GM12878 (cell line): ENCODE measurements at regions not wholly inside any gene's neighbourhood (a gene's known extent, or its start where the extent isn't known, plus 50 kb on each side); places are given as distances from the start of the nearest gene placed in this dataset.

Source experiments
- ATAC-seq: fragments of 200-7000 bp; cut with Tn5 transposase; 3 replicates; pipeline ENCODE4 v1.9.1; 2020; ENCODE audit warnings: mild to moderate bottlenecking, moderate library complexity
- BruUV-seq: library from RNA; stranded (reverse); fragments of 400-500 nt; replicated peaks from 2 replicates; lab custom pipeline; 2021; lab: Mats Ljungman, UMichigan
- CTCF ChIA-PET: fragments of 300-600 bp; sonication (Branson Sonifier 250); formaldehyde crosslinking; extraction: SDS; loops from one replicate; lab custom pipeline; 2021; ENCODE audit warnings: inconsistent platforms; lab: Yijun Ruan, JAX
- POLR2A ChIA-PET: fragments of 350-600 bp; formaldehyde crosslinking; extraction: SDS; loops from one replicate; lab custom pipeline; 2021; ENCODE audit warnings: inconsistent platforms; lab: Charles Lee
- RAD21 ChIA-PET: fragments of 300-600 bp; sonication (Branson Sonifier 250); formaldehyde crosslinking; loops from one replicate; lab custom pipeline; 2023; ENCODE audit warnings: antibody characterized with exemption; ENCODE audit not compliant: unreplicated experiment; lab: Charles Lee
- SMC1A ChIA-PET: fragments of 300-600 bp; sonication (Branson Sonifier 250); formaldehyde crosslinking; loops from one replicate; lab custom pipeline; 2023; ENCODE audit not compliant: unreplicated experiment, uncharacterized antibody; lab: Charles Lee
- DNase-seq: peaks from one replicate; pipeline ENCODE4 v3.0.0-alpha.2; 2011; ENCODE audit warnings: low read depth, low spot score
- FAIRE-seq: peaks from 3 replicates; lab custom pipeline; 2011; peaks lifted over from hg19 to GRCh38; lab: Jason Lieb, UNC
- H2AFZ ChIP-seq: 2 replicates; pipeline ENCODE4 v1.6.0; 2011; ENCODE audit warnings: low read depth, low read length, control low read depth; ENCODE audit not compliant: control insufficient read depth
- H3K27ac ChIP-seq: 2 replicates; pipeline ENCODE4 v1.5.1; 2011; ENCODE audit warnings: control low read depth; ENCODE audit not compliant: control insufficient read depth, insufficient read depth
- H3K27me3 ChIP-seq, 2 experiments: replicated peaks in 1 of 2; 2 replicates each; pipeline versions ENCODE4 v1.6.0 to v1.6.1; 2011; ENCODE audit warnings: low read length in 1 of 2; ENCODE audit not compliant: control insufficient read depth in 2 of 2, insufficient read depth in 2 of 2
- H3K36me3 ChIP-seq, 2 experiments: 2 replicates each; pipeline ENCODE4 v1.5.1; 2011; ENCODE audit warnings: low read length in 1 of 2; ENCODE audit not compliant: control insufficient read depth in 2 of 2, insufficient read depth in 2 of 2
- H3K4me1 ChIP-seq: 2 replicates; pipeline ENCODE4 v1.6.1; 2011; ENCODE audit warnings: mild to moderate bottlenecking, low read length, moderate library complexity, mixed read lengths; ENCODE audit not compliant: control insufficient read depth, insufficient read depth
- H3K4me2 ChIP-seq: 2 replicates; pipeline ENCODE4 v1.6.0; 2011; ENCODE audit warnings: control low read depth; ENCODE audit not compliant: control insufficient read depth, insufficient read depth
- H3K4me3 ChIP-seq: fragments of 200-600 bp; sonication (generic); 2 replicates; pipeline ENCODE4 v1.5.1; 2016
- H3K79me2 ChIP-seq: 2 replicates; pipeline ENCODE4 v1.6.0; 2011; ENCODE audit warnings: low read length; ENCODE audit not compliant: control insufficient read depth, insufficient read depth
- H3K9ac ChIP-seq: 2 replicates; pipeline ENCODE4 v1.8.0; 2011; ENCODE audit warnings: low read length, control low read depth, mixed read lengths; ENCODE audit not compliant: control insufficient read depth, insufficient read depth
- H3K9me3 ChIP-seq: replicated peaks from 3 replicates; pipeline ENCODE4 v1.5.1; 2011; ENCODE audit warnings: mild to moderate bottlenecking, low read length; ENCODE audit not compliant: control insufficient read depth, insufficient read depth
- H4K20me1 ChIP-seq: 2 replicates; pipeline ENCODE4 v1.6.0; 2011; ENCODE audit not compliant: control insufficient read depth, insufficient read depth
- CEBPZ ChIP-seq: fragments of 150-350 bp; IDR thresholded peaks from 2 replicates; pipeline ENCODE4 v1.6.1; 2016; ENCODE audit warnings: low read depth, low read length
- CHD1 ChIP-seq: IDR thresholded peaks from 2 replicates; pipeline ENCODE4 v1.6.1; 2012; ENCODE audit warnings: low read depth, low read length, improper control_type of control experiment
- CUX1 ChIP-seq: IDR thresholded peaks from 2 replicates; pipeline ENCODE4 v1.6.1; 2012; ENCODE audit warnings: improper control_type of control experiment, low read depth, low read length; ENCODE audit not compliant: insufficient replicate concordance
- EP300 ChIP-seq, 2 experiments: fragments of 150-350 bp in 1 of 2; IDR thresholded peaks; 2 replicates each; pipeline ENCODE4 v1.6.1; 2011 to 2012; ENCODE audit warnings: low read depth in 2 of 2, low read length in 2 of 2, borderline replicate concordance in 1 of 2, improper control_type of control experiment in 1 of 2, inconsistent platforms in 1 of 2; ENCODE audit not compliant: control insufficient read depth in 1 of 2
- FOXK2 ChIP-seq: fragments of 450-650 bp; IDR thresholded peaks from 2 replicates; pipeline ENCODE4 v1.6.1; 2017; ENCODE audit warnings: mild to moderate bottlenecking, moderate library complexity
- JUND ChIP-seq: IDR thresholded peaks from 2 replicates; pipeline ENCODE4 v1.6.1; 2012; ENCODE audit warnings: low read depth, mild to moderate bottlenecking, low read length, improper control_type of control experiment, moderate library complexity
- KLF5 ChIP-seq: fragments of 450-650 bp; IDR thresholded peaks from 2 replicates; pipeline ENCODE4 v1.6.1; 2014; ENCODE audit warnings: mild to moderate bottlenecking; ENCODE audit not compliant: partially characterized antibody
- LARP7 ChIP-seq: fragments of 450-650 bp; IDR thresholded peaks from 2 replicates; pipeline ENCODE4 v1.6.1; 2017; ENCODE audit warnings: mild to moderate bottlenecking
- MTA3 ChIP-seq: IDR thresholded peaks from 2 replicates; pipeline ENCODE4 v1.6.1; 2012; ENCODE audit warnings: low read length, inconsistent platforms, borderline replicate concordance
- NR2C2 ChIP-seq: IDR thresholded peaks from 2 replicates; pipeline ENCODE4 v1.6.1; 2011; ENCODE audit warnings: borderline replicate concordance, low read depth; ENCODE audit not compliant: control insufficient read depth, insufficient read length
- POLR2AphosphoS5 ChIP-seq: IDR thresholded peaks from 2 replicates; pipeline ENCODE4 v1.6.1; 2011; ENCODE audit warnings: mild to moderate bottlenecking, low read length, inconsistent platforms
- RAD51 ChIP-seq: fragments of 450-650 bp; IDR thresholded peaks from 2 replicates; pipeline ENCODE4 v1.6.1; 2016; ENCODE audit warnings: moderate library complexity, mild to moderate bottlenecking, inconsistent platforms
- RB1 ChIP-seq: fragments of 450-650 bp; formaldehyde crosslinking; IDR thresholded peaks from 2 replicates; pipeline ENCODE4 v1.6.1; 2017; ENCODE audit warnings: mild to moderate bottlenecking, borderline replicate concordance
- TBL1XR1 ChIP-seq: IDR thresholded peaks from 2 replicates; pipeline ENCODE4 v1.6.1; 2012; ENCODE audit warnings: low read depth, low read length, improper control_type of control experiment
- TCF3 ChIP-seq: IDR thresholded peaks from 2 replicates; pipeline ENCODE4 v1.6.1; 2012; ENCODE audit warnings: low read depth, mild to moderate bottlenecking, low read length, borderline replicate concordance; ENCODE audit not compliant: insufficient read depth
- USF2 ChIP-seq: IDR thresholded peaks from 2 replicates; pipeline ENCODE4 v1.6.1; 2011; ENCODE audit warnings: low read depth, low read length, improper control_type of control experiment, borderline replicate concordance
- WGBS: methylation state at CpG from one replicate; pipeline ENCODE4 v1.1.6; 2016; ENCODE audit warnings: low lambda C conversion rate; ENCODE audit not compliant: insufficient replicate concordance, insufficient coverage; ENCODE audit errors: missing lambda C conversion rate; 5-methylcytosine and 5-hydroxymethylcytosine counted together
- in situ Hi-C: fragments of 300-500 bp; cut with MboI; formaldehyde crosslinking; loops from 9 replicates; pipeline ENCODE4 v1.14.3; 2018; ENCODE audit warnings: mixed read lengths
- intact Hi-C: fragments of 100-400 bp; cut with micrococcal nuclease; formaldehyde crosslinking; loops from one replicate; pipeline ENCODE4 v1.14.2; 2022; ENCODE audit not compliant: unreplicated experiment

GRCh38 chr1:80305466-80305865, 1298.9 kb upstream of the ADGRL4 start:
- 43% methylated on average over 2 of the region's 2 CpGs for WGBS
- CTCF ChIA-PET = no interaction called here
- no peaks in the 10 kb centered on the region for H3K4me1 ChIP-seq
- H3K27me3 ChIP-seq = no peaks in the 10 kb centered on the region
- H3K9me3 ChIP-seq = no peaks in the 10 kb centered on the region
- H2AFZ ChIP-seq = no peak overlapping the region
- intact Hi-C loops (no loop called here), in situ Hi-C loops (no loop called here)
- H4K20me1 ChIP-seq = no peaks in the 10 kb centered on the region
- SMC1A ChIA-PET = no interaction called here
- no TSS peak for BruUV-seq
- no peak overlapping the region for H3K4me3 ChIP-seq
- H3K79me2 ChIP-seq = no peaks in the 10 kb centered on the region
- RAD21 ChIA-PET = no interaction called here
- H3K9ac ChIP-seq = no peak overlapping the region
- POLR2A ChIA-PET = no interaction called here
- TF ChIP-seq POLR2AphosphoS5 (no peak), RB1 (no peak), NR2C2 (no peak), TCF3 (no peak), CEBPZ (no peak), TBL1XR1 (no peak), CHD1 (no peak), FOXK2 (no peak), USF2 (no peak), KLF5 (no peak), CUX1 (no peak), JUND (no peak), EP300 (IDR thresholded peaks at IDR 0.05; ENCODE audit: borderline replicate concordance in 1 of 2, control insufficient read depth in 1 of 2, low read depth in 2 of 2, low read length in 2 of 2) (no peak), MTA3 (no peak), LARP7 (no peak), RAD51 (no peak)
- no peak for DNase-seq
- no peak for ATAC-seq
- no peak for FAIRE-seq
- H3K27ac ChIP-seq = no peak overlapping the region
- no peaks in the 10 kb centered on the region for H3K36me3 ChIP-seq
- H3K4me2 ChIP-seq = no peak overlapping the region
